HEK293T (cell line): ENCODE measurements at regions not wholly inside any gene's neighbourhood (a gene's known extent, or its start where the extent isn't known, plus 50 kb on each side); places are given as distances from the start of the nearest gene placed in this dataset.

Experiments
- FOXA1 ChIP-seq: fragments of 450-650 bp; IDR thresholded peaks from 2 replicates; pipeline ENCODE4 v1.6.1; 2016; ENCODE audit warnings: mild to moderate bottlenecking
- SUZ12 ChIP-seq: fragments of 450-650 bp; IDR thresholded peaks from 2 replicates; pipeline ENCODE4 v1.6.1; 2016; ENCODE audit warnings: mild to moderate bottlenecking
- TARDBP ChIP-seq: fragments of 450-650 bp; IDR thresholded peaks from 2 replicates; pipeline ENCODE4 v1.6.1; 2016
- ZNF384 ChIP-seq: fragments of 450-650 bp; IDR thresholded peaks from 2 replicates; pipeline ENCODE4 v1.6.1; 2016

DNA sequence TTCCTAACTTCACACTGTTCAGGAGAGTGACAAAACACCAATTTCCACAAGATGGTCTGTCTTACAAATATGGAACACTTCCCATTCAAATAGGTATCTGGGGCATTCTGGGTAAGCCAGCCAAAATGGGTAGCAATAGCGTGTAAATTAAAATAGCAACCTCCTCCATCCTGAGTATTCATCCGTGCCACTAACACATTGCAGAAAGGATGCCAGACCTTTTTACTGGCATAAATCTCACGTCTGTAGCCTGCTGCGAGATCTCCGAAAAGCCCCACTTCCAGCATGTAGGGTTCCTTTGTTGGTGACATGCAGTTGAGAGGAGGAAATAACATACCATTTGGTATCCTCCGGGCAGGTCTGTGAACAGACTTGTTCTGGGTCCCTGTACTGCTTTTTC is 52.7 kb upstream of the RAI2 start:
- TF ChIP-seq SUZ12 (no peak), TARDBP (no peak), FOXA1 (no peak), ZNF384 (no peak)
